Smooth muscle cell (in vitro differentiated cells): ENCODE measurements at regions not wholly inside any gene's neighbourhood (a gene's known extent, or its start where the extent isn't known, plus 50 kb on each side); places are given as distances from the start of the nearest gene placed in this dataset.

ENCODE experiments used
- DNase-seq: peaks from one replicate; lab custom pipeline; 2025; ENCODE audit not compliant: unreplicated experiment; lab: John Stamatoyannopoulos, UW
- H2AFZ ChIP-seq: fragments of 200-600 bp; sonication (generic); 2 replicates; pipeline ENCODE4 v1.6.0; 2016; ENCODE audit warnings: antibody characterized with exemption, low read depth, mild to moderate bottlenecking
- H3F3A ChIP-seq: fragments of 200-600 bp; sonication (generic); 2 replicates; pipeline ENCODE4 v1.6.0; 2017; ENCODE audit warnings: antibody characterized with exemption, low read depth
- H3K27ac ChIP-seq: fragments of 200-600 bp; sonication (generic); 2 replicates; pipeline ENCODE4 v1.5.1; 2016; ENCODE audit warnings: low read depth, mild to moderate bottlenecking
- H3K27me3 ChIP-seq: fragments of 200-600 bp; sonication (generic); 2 replicates; pipeline ENCODE4 v1.6.1; 2016; ENCODE audit warnings: low read depth, mild to moderate bottlenecking
- H3K36me3 ChIP-seq: fragments of 200-600 bp; sonication (generic); 2 replicates; pipeline ENCODE4 v1.5.1; 2016; ENCODE audit warnings: low read depth
- H3K4me1 ChIP-seq: fragments of 200-600 bp; sonication (generic); 2 replicates; pipeline ENCODE4 v1.5.1; 2016; ENCODE audit warnings: low read depth
- H3K4me2 ChIP-seq: fragments of 200-600 bp; sonication (generic); 2 replicates; pipeline ENCODE4 v1.6.0; 2016; ENCODE audit warnings: mild to moderate bottlenecking
- H3K4me3 ChIP-seq: fragments of 200-600 bp; sonication (generic); 2 replicates; pipeline ENCODE4 v1.5.1; 2016; ENCODE audit warnings: mild to moderate bottlenecking
- H3K79me2 ChIP-seq: fragments of 200-600 bp; sonication (generic); 2 replicates; pipeline ENCODE4 v1.6.0; 2016; ENCODE audit warnings: low read depth, mild to moderate bottlenecking
- H3K9ac ChIP-seq: fragments of 200-600 bp; sonication (generic); 2 replicates; pipeline ENCODE4 v1.6.0; 2016; ENCODE audit warnings: low read depth
- H3K9me3 ChIP-seq: fragments of 200-600 bp; sonication (generic); replicated peaks from 2 replicates; pipeline ENCODE4 v1.5.1; 2016; ENCODE audit warnings: low read depth
- H4K20me1 ChIP-seq: fragments of 200-600 bp; sonication (generic); 2 replicates; pipeline ENCODE4 v1.6.0; 2016; ENCODE audit warnings: low read depth
- CTCF ChIP-seq: fragments of 200-600 bp; sonication (generic); IDR thresholded peaks from 2 replicates; pipeline ENCODE4 v1.5.1; 2017; ENCODE audit warnings: borderline replicate concordance, mild to moderate bottlenecking, antibody characterized with exemption; ENCODE audit not compliant: insufficient read depth, poor library complexity, severe bottlenecking
- WGBS: methylation state at CpG from one replicate; pipeline ENCODE4 v1.1.7; 2016; ENCODE audit warnings: low lambda C conversion rate; 5-methylcytosine and 5-hydroxymethylcytosine counted together

- WGBS, result 90% methylated on average over 11 of the region's 11 CpGs
- Histone ChIP-seq H3K4me1 (no peaks in the 10 kb centered on the region), H3K9me3 (no peaks in the 10 kb centered on the region), H3F3A (no peaks in the 10 kb centered on the region), H4K20me1 (no peaks in the 10 kb centered on the region), H3K79me2 (no peaks in the 10 kb centered on the region), H3K4me2 (no peak overlapping the region), H3K9ac (no peak overlapping the region), H3K36me3 (no peaks in the 10 kb centered on the region), H3K4me3 (no peak overlapping the region), H2AFZ (no peak overlapping the region), H3K27me3 (no peaks in the 10 kb centered on the region), H3K27ac (no peak overlapping the region)
- DNase-seq, result no peak
- TF ChIP-seq CTCF, result no peak
Measured at GRCh38 chr6:168929871-168930450, 323.7 kb downstream of the THBS2 start.

- DNase-seq, result no peak
- Histone ChIP-seq H3K27ac (no peak overlapping the region), H4K20me1 (no peaks in the 10 kb centered on the region), H3K27me3 (no peaks in the 10 kb centered on the region), H3K9me3 (no peaks in the 10 kb centered on the region), H3K9ac (no peak overlapping the region), H3K36me3 (no peaks in the 10 kb centered on the region), H3K4me2 (no peak overlapping the region), H2AFZ (no peak overlapping the region), H3F3A (no peaks in the 10 kb centered on the region), H3K79me2 (no peaks in the 10 kb centered on the region), H3K4me3 (no peak overlapping the region), H3K4me1 (no peaks in the 10 kb centered on the region)
- 92% methylated on average over 10 of the region's 10 CpGs for WGBS
- no peak for TF ChIP-seq CTCF
Measured at GRCh38 chr6:168928012-168928411, 325.6 kb downstream of the THBS2 start.

- H3K27ac ChIP-seq, result no peak overlapping the region
- H3K9ac ChIP-seq, result no peak overlapping the region
- no peaks in the 10 kb centered on the region for H3K79me2 ChIP-seq
- no peak for DNase-seq
- no peaks in the 10 kb centered on the region for H3K9me3 ChIP-seq
- H3K36me3 ChIP-seq, result no peaks in the 10 kb centered on the region
- no peaks in the 10 kb centered on the region for H3F3A ChIP-seq
- no peak for TF ChIP-seq CTCF
- no peaks in the 10 kb centered on the region for H3K4me1 ChIP-seq
- no peaks in the 10 kb centered on the region for H3K27me3 ChIP-seq
- no peak overlapping the region for H3K4me2 ChIP-seq
- 91% methylated on average over 10 of the region's 10 CpGs for WGBS
- no peak overlapping the region for H2AFZ ChIP-seq
- no peaks in the 10 kb centered on the region for H4K20me1 ChIP-seq
- no peak overlapping the region for H3K4me3 ChIP-seq
Measured at GRCh38 chr6:168927026-168927425, 326.6 kb downstream of the THBS2 start.

- no peak overlapping the region for H2AFZ ChIP-seq
- no peak for TF ChIP-seq CTCF
- H4K20me1 ChIP-seq, result no peaks in the 10 kb centered on the region
- H3K9ac ChIP-seq, result no peak overlapping the region
- no peaks in the 10 kb centered on the region for H3F3A ChIP-seq
- H3K4me2 ChIP-seq, result no peak overlapping the region
- no peaks in the 10 kb centered on the region for H3K4me1 ChIP-seq
- H3K27me3 ChIP-seq, result no peaks in the 10 kb centered on the region
- H3K36me3 ChIP-seq, result no peaks in the 10 kb centered on the region
- no peak overlapping the region for H3K4me3 ChIP-seq
- H3K79me2 ChIP-seq, result no peaks in the 10 kb centered on the region
- H3K9me3 ChIP-seq, result no peaks in the 10 kb centered on the region
- no peak for DNase-seq
- H3K27ac ChIP-seq, result no peak overlapping the region
- 96% methylated on average over 14 of the region's 15 CpGs for WGBS
Measured at GRCh38 chr6:168926306-168926705, 327.3 kb downstream of the THBS2 start.
